Stimulated activated CD8-positive, alpha-beta memory T cell treated with anti-CD3 and anti-CD28 coated beads, Interleukin-7, amount 100 ng/mL, for 1 hour (primary cell): ENCODE measurements at regions not wholly inside any gene's neighbourhood (a gene's known extent, or its start where the extent isn't known, plus 50 kb on each side); places are given as distances from the start of the nearest gene placed in this dataset.
"Not testable (repeated sequence)": the region's sequence is repeated elsewhere in the genome, so short reads cannot be mapped to it uniquely, and the experiment has no call there.

Experiments used
- DNase-seq, 2 donors: peaks; one replicate each; pipeline ENCODE4 v3.0.0-alpha.2; 2020; ENCODE audit warnings: low read depth in 2 of 2

DNA sequence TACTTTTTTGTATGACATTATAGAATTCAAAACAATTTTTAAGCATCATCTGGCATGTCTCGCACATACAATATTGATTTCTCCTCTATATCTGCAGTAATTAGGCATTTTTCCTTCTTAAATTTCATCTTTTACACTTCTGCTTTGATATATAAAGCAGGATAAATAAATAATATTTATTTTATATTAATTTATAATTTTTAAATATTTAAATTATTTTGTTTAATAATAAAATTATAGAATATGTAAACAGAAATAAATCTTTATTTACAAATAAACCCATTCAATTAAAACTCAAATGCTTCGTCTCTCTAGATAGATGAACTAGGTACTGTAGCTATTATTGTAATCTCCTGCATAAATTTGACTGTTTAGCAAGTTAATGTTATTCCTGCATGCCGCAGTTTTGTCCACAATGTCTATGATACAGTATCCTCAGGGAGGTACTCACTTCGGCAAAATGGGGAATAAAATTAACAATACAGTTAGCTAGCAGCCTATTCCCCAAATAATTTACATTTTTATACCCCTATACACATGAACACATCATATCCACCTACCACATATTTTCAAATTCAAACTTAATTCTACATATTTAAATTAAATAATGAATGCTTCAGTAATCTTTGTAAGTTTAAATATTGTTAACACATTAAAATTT, 473.6 kb upstream of the SLC10A2 start:
- DNase-seq: no peak

- DNase-seq: no peak
Measured at GRCh38 chr13:103539265-103539664, 473.0 kb upstream of the SLC10A2 start.

- DNase-seq: no peak
Measured at GRCh38 chr13:103537616-103538015, 471.4 kb upstream of the SLC10A2 start.

GRCh38 chr13:103531278-103531677, 465.1 kb upstream of the SLC10A2 start:
- no peak for DNase-seq

- DNase-seq: no peak
Measured at GRCh38 chr13:103528437-103528836, 462.2 kb upstream of the SLC10A2 start.

DNA sequence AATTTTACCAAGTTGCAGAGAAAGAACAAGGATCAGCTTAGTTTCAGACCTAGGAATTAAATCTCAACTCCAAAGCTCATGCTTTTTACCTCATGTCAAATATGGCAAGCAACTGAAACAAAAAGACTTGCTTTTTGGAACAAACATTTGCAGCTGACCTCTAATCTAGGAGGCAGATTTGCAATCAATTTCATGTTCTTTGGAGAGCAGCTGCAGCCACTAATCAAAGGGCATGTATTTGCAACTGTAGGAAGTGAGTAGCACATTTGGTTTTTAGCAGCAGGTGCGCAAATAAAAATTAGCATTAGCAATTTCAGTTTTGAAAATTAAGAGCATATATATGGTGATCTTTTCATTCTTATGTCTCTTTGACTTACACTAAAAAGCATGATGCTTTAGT, 459.3 kb upstream of the SLC10A2 start:
- DNase-seq: no peak

GRCh38 chr13:103523858-103524257, 457.6 kb upstream of the SLC10A2 start:
- DNase-seq: no peak

DNA sequence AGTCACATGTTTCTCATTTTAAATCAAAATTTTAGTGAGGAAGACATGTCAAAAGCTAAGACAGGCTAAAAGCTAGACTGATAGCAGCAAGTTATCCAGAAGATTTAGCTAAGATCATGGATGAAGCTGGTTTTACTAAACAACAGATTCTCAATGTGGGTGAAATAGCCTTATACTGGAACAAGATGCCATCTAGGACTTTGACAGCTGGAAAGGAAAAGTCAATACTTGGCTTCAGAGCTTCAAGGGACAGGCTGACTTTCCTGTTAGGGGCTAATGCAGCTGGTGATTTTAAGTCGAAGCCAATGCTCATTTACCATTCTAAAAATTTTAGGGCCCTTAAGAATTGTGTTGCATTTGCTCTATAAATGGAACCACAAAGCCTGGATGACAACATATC, 455.3 kb upstream of the SLC10A2 start:
- DNase-seq: no peak

DNA sequence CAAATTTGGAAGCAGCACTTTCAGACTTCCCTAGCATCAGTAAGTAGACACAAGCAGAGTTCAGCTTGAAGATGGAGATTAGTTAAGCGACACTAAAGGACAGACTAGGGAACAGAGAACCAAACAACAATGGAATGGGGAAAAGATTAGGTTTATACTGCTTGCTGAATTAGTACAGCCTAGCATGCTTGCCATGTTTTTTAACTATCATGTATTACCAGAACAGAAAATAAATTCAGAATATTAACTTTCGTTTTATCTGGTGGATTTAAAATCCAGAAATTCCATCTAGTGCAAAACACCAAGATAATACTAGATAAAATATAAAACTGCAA, 451.5 kb upstream of the SLC10A2 start:
- no peak for DNase-seq

DNA sequence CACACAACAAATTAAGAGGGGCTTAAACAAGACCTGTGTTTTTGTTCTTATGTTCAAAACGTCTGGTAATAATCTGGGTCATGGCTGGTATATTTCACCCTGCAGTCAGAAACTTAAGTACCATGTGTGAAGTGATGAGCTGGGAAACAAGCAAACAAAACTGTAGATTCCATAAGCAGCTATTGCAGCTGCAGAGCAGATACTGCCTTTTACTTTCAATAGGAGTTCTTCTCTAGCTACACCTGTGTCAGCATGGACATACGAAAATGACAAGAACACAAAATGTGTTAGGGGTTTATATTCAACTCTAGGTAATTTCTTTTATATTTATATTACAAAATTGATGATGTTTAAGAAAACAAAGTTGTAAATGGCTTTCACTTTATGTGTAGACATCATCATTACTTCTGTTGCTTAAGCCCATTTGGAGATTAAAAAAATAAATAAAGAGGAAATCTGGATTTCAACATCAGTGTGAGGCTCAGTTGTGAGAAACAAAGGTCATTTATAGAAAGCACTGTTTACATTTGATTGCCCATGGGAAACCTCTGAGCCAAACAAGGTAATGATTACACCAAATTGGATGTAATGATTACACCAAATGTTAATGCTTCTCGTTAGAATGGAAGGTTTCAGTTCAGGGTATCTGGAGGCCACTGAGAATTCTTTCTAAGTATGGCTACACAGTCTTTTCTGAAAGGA, 451.0 kb upstream of the SLC10A2 start:
- DNase-seq: no peak

GRCh38 chr13:103516015-103516795, 450.0 kb upstream of the SLC10A2 start:
- DNase-seq: no peak

- DNase-seq: no peak
Measured at GRCh38 chr13:103515410-103515809, 449.2 kb upstream of the SLC10A2 start.

DNA sequence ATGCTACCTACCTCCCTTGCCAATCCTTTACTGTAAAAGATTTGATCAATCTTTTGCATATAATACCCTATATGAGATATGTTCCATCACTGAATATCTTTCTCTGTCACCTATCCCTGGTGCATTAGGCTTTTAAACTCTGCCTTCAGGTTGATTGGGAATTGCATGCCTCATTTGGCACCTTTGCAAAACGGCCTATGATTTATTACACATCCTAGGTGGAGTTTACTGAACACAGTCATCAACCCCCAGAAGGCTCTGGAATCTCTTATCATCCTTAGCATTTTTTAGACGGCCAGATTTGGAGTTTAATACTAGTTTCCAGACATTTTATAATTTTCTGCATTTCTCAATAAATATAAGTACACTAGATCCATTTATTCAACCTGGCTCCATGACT, 448.4 kb upstream of the SLC10A2 start:
- no peak for DNase-seq

DNA sequence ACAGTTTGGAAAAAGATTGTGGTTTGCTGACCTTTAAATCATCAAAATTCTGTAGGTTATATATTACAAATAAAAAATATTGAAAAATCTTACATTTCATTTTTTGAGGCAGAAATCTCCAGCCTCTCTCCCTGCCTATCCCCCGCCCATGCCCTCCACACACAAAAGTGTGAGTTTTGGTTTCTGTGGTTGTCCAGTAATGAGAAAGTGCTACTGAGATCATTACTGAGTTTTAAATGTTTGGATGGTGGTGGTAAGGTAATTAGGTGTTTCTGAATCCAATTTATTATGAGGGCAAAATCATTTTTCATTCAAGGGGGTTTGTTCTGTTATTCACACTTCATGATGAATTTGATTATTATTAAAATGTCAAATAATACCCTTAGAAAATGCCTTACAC, 448.0 kb upstream of the SLC10A2 start:
- DNase-seq: no peak

GRCh38 chr13:103510007-103510535, 443.9 kb upstream of the SLC10A2 start:
- no peak for DNase-seq

- no peak for DNase-seq
Measured at GRCh38 chr13:103497404-103497803, 431.2 kb upstream of the SLC10A2 start.

GRCh38 chr13:103487841-103488240, 421.6 kb upstream of the SLC10A2 start:
- DNase-seq: no peak

DNA sequence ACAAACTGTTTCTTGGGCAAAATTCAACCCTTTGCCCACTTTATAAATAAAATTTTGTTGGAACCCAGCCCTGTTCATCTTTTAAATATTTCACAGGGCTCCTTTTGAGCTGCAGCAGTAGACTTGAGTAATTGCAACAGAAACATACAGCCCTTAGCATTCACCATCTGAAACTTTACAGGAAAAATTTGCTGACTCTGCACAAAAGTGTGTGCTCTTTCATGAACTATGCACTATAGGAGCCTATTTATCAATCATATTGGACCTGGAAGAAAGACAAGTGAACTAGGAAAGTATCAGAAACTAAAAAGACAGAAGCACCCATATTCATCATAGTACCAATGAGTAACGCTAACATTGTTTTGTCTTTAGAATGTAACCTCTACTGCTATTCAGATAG, 406.9 kb upstream of the SLC10A2 start:
- DNase-seq: no peak

DNA sequence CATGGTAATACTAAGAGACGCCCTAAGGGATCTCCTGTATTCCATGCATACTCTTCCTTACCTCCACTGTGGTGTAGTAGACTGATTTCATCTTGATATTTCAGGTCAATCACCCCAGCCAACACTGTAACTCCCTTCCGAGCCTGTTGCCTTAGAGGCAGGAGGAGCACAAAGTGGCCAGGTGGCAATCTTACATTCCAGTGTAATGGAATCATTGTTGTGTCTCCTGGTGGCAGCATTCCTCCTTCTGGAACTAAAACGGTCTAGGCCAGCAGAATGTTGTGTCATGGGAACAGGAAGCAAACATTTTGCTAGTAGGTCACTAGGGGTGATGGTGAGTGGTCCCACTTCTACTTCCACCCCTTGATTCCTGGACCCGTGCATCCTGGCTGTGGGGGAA, 405.7 kb upstream of the SLC10A2 start:
- DNase-seq: no peak

DNA sequence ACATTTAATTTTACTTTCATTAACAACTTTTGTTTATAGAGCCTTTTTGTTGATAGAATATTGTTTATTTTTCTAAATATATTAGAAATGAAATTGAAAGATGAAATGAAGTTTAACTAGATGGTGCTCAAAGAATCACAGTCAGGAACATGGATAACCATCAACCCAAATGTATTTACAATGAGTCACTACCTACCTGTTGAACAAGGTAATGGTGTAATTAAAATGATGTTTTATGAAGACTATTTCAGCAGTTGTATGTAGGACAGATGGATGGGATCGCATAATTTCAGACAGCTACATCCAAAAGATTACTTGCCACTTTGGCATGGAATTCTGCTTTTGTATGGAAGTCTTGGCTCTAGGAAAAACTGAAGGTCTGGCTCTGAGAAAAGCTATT, 403.6 kb upstream of the SLC10A2 start:
- DNase-seq: no peak

DNA sequence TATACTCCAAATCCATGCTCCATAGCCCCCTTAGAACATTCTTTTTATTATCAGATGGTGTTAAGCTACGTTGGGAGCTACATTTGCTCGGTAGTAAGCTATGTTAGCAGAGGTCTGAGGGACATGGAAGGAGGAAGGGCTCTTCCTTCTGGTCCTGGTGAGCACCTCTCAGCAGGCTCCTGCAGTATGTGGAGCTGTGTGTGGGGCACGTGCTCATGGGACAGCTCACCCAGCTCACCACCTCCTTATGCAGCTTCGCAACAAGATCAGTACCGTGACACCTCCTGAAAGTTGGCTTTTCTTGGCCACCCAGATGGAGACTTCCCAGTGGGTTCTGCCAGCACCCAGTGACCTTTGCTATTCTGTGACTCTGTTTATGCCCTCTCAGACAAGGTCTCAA, 400.5 kb upstream of the SLC10A2 start:
- DNase-seq: no peak

DNA sequence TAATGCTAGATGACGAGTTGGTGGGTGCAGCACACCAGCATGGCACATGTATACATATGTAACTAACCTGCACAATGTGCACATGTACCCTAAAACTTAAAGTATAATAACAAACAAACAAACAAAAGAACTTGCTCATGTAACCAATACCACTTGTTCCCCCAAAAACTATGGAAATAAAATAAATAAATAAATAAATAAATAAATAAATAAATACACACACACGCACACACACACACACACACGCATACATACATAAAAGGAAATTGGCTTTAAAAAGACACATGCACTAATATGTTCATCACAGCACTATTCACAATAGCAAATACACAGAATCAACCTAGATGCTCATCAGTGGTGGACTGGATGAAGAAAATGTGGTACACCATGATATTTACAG, 394.0 kb upstream of the SLC10A2 start:
- not testable (repeated sequence) for DNase-seq

DNA sequence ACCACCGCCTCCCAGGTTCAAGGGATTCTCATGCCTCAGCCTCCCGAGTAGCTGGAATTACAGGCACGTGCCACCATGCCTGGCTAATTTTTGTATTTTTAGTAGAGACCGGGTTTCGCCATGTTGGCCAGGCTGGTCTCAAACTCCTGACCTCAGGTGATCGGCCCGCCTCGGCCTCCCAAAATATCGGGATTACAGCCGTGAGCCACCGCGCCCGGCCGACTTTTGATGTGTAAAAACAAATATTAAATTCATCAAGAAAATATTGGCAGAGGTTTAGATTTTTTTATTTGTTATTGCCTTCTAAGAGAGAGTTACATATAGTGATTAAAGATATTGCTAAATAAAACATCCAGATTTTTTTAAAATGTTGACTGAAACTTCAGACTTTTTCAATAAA, 390.8 kb upstream of the SLC10A2 start:
- not testable (repeated sequence) for DNase-seq
